NCI-H2029 (cell line): ENCODE measurements at regions not wholly inside any gene's neighbourhood (a gene's known extent, or its start where the extent isn't known, plus 50 kb on each side); places are given as distances from the start of the nearest gene placed in this dataset.
A peak's percentile ranks its signal among the peaks of the same experiment; 100 is the strongest.

Source experiments
- DNase-seq: peaks from one replicate; lab custom pipeline; 2025; lab: John Stamatoyannopoulos, UW

DNA sequence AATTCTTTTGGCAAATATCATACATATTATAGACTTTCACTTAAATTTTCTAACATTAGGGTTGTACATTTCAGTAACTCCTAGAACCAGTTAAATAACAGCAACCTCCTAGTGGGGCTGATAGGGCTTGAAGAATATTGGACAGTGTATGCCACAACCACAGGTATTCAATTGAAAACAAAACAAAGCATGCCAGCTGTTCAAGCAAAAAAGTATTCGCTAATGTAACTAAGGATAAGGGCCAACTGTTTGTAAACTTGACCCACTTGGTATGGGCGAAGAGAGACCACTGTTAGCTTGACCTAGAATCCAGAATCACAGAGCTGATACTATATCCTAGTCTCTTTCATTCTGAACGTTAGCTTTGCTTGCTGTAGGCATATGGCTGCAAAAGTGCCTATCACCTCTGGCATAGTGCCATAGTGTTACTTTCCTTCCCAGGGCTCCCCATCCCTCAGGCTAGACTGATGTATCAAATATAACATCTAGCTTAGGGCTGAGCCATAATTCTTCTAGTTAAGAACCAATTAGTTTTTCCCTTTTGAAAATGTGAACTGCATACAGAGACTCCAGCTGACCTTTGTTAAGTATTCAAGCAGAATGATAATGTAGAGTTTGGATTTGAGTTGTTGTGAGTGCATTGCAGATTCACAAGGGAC lies 458.8 kb upstream of the NRXN1 start:
- DNase-seq: no peak

DNA sequence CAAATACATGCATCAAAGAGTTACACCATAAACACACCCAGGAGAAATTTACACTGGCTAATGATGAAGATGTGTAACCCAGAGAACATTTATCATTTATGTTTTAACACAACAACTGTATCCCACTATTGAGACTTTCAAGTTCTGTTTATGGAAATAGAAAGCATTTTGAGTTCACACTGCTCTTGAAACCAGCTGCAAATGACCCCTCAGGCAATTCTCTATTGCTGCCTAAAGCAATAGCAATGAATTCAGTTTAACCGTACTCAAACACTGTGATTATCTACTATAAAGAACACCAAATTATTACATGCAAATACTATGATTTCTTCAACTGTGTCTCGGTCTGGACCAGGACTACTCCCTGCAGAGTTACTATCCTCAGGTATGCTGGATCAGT lies 452.7 kb upstream of the NRXN1 start:
- no peak for DNase-seq

DNA sequence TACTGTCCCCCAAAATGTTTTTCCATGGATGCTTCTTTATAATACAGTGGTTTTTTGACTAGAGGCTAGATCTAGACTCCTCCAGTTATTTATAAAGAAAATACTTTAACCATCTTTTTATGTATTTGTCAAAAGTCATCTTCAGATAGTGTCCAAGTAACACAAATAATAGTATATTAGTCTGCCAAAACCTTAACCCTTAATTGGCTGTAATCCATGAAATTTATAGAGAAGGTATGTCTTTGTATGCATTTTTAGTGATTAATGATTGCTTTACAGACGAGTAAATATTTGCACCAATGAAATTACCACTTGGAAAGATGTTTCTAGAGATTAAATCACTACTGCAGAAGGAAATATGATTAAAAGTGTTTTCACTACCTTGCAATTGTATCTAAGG lies 451.8 kb upstream of the NRXN1 start:
- no peak for DNase-seq

DNA sequence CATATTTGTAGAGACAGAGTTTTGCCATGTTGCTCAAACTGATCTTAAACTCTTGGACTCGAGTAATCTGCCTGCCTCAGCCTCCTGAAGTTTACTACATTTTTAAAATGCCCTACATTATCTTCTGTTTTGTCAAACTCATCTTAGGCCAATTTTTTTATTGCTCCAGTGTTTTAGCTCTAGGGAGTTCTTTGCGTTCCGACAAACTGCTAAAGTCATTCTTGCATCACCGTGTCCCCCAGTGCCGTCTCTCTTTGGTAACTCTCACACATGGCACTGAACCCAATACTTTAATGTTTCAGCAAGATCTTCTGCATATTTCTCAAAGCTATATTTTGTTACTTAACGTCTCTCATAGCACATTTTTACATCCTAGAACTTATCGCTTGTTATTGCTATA lies 440.9 kb upstream of the NRXN1 start:
- DNase-seq: no peak

DNA sequence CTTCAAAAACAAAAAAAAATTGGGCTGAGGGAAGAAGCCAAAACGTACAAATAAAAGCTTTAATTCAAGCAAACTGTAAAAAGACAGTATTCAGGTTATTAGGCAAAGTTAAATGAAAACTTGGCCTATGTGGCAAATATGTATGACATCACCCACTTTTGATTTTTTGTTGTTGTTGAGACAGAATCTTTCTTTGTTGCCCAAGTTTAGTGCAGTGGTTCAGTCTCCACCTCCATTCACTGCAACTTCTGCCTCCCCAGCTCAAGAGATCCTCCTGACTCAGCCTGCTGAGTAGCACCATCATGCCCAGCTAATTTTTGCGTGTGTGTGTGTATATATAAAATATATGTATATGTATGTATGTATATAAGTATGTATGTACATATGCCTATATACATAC lies 440.4 kb upstream of the NRXN1 start:
- no peak for DNase-seq

DNA sequence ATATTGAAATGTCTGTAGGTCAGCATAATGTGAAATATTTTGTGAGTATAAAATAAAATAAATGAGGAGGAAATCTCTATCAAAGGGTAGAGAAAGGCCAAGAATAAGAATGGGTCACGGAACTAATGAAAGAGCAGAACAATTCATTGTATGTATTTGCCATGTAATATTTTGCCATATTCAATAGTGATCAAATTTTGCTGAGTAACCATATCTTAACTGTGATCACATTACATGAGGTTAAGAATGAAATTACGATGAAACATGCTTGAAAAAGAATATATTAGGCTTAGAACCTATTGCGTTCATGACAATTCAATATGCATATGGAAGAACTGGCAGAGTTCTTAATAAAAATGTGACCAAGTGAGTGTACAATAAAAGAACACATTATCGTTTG lies 437.2 kb upstream of the NRXN1 start:
- no peak for DNase-seq

DNA sequence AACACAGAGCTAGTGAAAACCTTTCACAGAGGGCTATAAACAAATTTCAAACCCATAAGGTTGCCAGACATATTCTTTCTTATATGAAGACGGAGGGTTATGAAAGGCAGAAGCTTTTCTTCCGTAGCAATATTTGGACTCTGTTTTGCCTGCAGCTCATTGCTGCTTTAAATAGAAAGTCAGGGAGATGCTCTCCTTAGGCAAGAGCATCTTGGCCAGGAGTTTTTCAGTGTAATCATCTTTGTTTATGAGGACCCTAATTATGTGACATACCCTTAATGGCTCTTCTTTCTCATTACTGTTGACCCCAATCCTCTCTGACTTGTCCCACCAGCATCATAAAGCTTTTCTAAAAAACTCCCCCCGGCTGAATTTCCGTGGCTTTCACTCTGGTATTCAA lies 433.4 kb upstream of the NRXN1 start:
- DNase-seq: no peak

DNA sequence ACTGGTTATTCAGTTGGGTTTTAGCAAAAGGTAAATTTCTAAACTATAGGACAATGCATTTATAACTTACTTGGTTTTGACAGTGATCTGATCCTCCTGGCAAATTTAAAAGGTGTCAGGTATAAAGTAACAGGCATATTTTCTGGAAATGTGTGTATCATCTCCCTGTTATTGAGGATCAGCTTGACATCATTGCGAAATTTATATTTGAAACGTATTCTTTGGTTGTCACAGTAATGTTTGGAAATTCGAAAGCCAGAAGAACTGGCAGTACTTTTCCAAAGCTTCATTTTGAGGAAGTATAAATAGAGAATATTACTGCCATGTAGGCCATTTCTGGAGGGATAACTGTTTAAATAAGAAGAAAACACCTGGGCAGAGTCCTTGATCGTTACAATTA lies 422.2 kb upstream of the NRXN1 start:
- no peak for DNase-seq

DNA sequence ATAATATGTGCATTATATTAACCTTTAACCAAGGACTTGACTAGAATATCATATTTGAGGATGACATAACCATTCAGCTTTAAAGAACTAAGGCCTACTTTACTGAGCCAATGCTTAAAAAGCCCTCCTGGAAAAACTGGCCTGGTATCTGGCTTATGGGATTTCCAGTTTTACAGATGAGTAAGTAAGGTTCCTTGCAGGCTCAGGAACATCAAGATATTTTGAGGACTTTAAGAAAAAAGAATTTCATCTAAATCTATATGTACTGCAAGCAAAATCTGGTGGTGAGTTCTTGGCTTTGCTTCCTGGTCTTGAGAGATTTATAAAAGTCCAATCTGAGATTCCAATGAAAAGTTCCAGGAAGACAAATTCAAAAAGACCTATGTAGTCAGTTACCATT lies 417.0 kb upstream of the NRXN1 start:
- no peak for DNase-seq

DNA sequence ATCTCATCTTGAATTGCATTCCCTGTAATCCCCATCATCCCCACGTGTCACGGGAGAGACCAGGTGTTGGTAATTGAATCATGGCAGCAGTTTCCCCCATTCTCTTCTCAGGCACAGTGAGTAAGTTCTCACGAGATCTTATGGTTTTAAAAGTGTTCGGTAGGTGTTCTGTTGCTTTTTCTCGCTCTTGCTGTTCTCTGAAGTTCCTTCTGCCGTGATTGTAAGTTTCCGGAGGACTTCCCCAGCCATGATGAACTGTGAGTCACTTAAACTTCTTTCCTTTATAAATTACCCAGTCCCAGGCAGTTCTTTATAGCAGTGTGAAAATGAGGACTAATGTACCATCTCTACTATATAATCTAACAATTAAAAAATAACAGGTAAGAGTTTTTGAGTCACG lies 409.9 kb upstream of the NRXN1 start:
- DNase-seq: no peak

DNA sequence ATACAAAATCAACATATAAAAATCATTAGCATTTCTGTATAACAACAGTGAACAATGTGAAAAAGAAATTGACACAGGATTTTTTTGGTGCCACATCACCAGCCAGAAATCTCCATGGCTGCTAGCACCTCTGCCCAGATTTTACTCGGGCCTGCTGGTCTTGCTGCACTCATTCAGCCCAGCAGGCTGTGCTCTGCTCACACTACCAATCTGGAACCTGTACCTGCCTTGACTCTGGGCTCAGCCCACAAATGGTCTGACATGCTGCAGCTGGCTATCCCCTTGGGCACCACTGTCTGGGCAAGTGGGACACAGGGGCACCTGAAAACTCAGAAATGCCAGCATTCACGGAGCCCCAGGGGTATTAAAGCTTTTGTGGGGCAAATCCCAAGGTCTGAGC lies 392.5 kb upstream of the NRXN1 start:
- no peak for DNase-seq

DNA sequence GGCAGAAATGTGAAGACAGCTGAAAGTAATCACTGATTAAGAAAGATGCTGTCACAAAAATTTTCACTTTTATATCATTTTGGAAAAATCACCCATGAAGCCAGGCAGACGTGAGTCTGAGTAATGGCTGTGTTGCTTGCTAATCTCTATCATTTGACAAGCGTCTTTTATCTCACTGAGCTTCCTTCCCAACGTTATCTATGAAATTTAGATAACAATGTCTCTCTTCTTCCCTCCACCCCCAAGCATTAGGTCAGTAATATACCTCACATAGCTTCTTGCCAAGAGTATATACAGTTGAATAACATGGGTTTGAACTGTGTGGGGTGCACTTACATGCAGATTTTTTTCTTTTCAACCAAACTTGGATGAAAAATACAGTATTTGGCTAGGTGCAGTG lies 388.6 kb upstream of the NRXN1 start:
- DNase-seq: no peak

DNA sequence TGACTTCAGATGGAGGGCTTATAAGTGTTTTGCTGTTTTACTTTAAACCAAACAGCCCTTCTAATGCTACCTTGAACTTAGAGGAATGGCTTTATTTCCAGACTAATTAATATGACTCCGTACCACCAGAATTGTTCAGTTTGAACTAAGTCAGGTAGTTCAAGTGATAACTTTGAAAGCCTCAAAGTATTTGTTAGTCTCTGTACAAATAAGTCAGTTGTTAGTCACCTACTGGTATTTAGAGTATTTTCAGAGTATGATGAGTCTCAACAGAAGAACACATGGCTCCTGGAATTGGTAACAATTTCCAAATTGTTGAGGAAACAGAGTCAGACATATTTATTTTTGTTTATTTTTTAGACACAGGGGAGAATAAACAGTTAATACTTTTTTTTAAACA lies 381.8 kb upstream of the NRXN1 start:
- no peak for DNase-seq

DNA sequence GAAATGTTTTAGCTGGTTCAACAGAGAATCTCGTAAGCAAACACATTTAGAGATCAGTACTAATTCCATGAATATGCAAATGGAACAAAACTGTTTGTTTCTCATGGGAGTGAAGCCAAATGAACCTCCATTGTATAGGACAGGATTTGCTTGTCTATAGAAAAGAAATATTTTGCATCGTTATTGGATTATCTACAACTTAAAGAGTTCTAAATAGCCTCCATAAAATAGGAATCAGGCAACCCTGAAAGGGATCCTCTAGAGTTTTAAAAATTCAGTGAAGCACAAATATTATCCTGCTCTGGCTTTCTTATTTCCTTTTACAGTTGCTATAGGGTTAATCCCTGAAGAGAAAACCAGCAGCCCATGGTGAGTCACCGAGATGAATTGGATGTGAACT lies 378.4 kb upstream of the NRXN1 start:
- DNase-seq: no peak

DNA sequence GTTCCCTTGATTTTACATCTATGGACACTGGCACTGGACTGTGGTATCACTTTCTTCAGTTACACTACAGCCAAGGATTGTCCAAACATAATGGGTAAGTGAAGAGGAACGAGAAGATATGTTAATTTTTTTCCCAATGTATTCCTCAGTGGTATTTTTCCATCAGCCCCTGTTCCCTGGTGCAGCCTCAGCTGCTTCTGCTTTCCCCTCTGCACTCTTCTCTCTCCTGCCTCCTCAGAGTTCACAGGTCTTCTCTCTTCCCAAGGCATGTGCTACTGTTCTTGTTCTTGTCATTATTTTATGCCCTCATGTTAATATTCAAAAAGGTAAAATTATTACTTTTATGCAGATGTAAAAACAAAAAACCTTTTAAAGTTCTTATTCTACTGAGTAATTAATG lies 378.0 kb upstream of the NRXN1 start:
- DNase-seq: no peak

DNA sequence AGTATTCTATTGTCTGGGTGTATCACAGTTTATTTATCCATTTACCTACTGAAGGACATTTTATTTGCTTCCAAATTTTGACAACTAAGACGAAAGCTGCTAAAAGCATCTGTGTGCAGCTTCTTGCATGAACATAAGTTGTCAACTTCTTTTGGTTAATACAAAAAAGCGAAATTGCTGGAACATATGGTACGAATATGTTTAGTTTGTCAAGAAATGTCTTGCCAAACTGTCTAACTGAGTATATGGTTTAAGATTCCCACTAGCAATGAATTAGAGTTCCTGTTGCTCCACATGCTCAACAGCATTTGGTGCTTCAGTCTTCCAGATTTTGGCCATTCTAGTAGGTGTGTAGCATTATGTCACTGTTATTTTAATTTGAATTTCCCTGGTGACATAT lies 372.3 kb upstream of the NRXN1 start:
- no peak for DNase-seq

DNA sequence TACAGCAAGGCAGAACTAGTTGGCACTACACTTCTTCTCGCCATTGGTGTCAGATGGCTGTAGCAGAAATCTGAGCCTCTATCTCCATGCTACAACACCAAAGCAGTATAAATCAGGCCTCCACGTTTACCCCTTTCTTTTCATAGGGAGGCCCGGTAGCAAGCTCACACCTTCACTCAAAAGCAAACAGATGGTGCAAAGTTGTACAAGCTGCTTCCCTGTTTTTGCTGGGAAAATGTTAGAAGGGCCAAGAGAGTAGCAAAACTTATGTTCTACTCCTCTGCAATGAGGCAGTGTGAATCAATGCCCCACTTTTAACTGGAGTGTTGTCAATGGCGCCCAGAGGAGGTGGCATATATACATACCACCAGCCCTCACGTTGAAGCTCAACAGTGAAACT lies 369.6 kb upstream of the NRXN1 start:
- DNase-seq: no peak

DNA sequence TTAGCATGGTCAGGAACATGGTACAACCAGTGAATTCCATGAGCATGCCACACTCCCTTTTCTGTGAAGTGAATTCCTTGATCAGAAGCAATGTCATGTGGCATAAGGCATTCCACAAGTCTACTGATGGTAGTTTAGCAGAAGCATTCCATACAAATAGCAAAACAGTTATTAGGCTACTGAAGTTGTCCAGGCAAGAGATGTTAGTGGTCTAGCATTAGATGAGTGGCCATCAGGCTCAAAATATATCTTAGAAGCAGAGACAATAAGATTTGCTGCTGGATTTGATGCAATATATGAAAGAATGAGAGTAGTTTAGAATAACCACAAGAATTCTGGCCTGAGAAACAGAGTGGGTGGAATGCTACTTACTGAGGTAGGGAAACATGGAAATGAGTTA lies 355.3 kb upstream of the NRXN1 start:
- no peak for DNase-seq

DNA sequence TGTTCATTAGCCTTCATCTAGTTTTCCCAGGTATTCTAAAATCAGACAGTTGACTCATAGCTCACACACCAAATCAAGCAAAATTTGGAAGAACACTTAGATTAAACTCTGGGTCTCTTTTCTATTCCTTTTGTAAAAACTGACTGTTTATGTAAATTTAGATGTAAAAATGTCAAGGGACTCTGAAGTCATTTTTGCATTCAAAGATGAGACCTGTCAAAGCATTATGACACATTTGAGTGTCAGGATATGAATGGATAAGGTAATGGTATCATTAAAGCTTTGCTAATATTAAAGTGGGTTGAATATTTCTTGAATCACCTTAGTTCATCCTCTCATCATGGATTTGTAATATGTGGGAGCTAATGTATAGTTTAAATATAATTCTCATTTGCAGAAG lies 348.1 kb upstream of the NRXN1 start:
- no peak for DNase-seq

DNA sequence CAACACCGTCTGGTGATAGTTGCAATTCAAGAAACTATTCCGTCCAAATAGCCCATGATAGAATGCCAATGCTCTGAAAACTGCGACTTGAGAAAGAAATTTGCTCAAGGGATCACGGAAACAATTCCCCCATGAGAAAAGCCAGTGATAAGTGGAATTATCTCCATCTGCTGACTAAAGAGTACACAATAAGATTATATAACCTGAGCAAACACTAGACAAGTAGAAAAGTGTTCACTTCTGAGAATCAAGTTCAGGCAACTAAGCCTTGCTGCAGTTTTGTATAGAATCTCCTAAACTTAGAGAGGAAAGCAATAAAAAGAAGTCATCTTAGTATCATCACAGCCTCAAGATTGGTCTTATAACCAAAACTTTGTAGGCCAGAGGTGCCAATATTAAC lies 336.3 kb upstream of the NRXN1 start:
- DNase-seq: no peak

DNA sequence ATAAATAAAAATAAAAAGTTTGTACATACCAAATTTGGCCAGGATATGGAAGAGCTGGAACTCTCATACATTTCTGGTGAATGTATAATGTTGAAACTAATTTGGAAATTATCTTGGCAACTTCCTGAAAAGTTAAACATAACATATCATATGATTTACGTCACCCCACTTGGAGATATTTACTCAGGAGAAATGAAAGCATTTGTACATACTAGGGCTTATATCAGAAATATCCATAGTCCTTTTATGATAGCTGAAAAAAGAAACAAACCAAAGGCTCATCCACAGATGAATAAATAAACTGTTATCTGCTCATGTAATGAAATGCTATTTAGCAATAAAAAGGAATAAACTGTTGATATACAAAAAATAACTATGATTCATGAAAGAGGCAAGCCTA lies 318.2 kb upstream of the NRXN1 start:
- no peak for DNase-seq

DNA sequence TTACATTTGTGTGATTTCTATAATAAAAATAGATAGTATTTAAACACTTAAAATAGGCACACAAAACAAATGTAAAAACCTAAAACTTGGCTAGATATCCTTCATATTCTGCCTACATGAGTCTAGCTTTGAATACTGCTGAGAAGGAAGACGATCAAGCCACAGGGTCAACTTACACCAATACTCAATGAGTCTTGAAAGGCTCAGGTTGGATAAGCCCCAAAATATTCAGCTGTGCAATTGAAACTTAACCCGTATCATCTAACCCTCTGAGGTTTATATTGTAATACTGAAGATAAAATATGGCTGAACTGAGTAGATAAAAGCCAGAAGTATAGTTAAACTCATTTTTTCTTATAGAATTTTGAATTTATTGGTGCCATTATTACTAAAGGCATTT lies 313.0 kb upstream of the NRXN1 start:
- DNase-seq: peak; percentile 42

DNA sequence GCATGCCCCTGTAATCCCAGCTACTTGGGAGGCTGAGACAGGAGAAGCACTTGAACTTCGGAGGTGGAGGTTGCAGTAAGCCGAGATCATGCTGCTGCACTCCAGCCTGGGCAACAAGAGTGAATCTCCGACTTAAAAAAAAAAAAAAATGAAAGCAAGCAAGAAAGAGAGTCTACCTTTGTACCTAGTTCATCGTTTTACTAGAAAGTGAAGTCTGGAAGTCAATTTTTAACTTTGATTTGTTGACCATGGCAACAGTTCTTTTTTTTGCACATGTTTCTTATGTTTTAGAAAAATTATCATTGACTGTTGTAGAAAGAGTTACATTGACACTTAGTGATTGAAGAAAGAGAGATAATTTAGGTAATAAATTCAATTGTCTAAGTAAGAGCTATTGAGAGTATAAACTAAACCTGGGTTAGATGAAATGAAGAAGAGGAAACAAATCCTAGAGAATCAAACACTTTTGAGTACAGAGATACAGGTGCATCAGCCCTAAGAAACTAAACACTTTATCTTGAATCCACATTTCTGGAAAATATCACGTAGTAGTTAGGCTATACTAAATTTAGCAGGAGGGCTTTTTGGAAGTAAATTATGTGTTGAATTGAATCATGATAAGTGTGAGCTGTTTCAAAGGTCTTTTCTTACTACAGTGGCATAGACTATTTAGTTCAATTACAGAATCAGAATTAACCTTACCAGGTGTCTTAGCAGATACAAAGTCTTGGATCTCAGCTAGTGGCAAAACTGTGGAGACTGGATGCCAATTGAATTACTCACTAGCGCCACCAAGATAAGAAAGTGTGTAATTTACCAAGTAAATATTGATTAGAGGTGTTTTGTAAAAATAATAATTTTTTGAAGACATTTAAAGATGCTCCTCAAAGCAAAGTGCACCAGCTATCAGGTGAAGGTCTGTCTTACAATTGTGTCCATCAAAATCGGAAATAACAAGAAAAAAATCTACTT lies 303.4 kb upstream of the NRXN1 start:
- no peak for DNase-seq

DNA sequence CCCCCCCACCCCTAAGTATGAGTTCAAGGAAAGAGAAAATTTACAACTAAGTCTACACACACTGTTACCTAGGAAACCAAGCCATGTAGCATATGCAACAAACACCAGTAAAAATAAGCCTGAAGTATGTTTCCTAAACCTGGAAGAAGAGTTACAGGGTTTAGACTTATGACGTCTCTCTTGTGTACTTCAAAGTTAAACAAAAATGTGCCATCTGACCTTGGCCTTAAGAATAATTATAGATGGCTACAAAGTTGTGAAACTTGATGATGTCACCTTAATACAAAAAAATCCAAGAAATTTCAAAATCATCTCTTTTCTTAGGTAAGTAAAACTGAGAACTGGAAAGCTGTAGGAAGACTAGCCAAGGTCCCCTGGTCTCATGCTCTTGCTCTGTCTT lies 297.6 kb upstream of the NRXN1 start:
- no peak for DNase-seq
